H9 (cell line): ENCODE measurements at regions not wholly inside any gene's neighbourhood (a gene's known extent, or its start where the extent isn't known, plus 50 kb on each side); places are given as distances from the start of the nearest gene placed in this dataset.

ENCODE experiments used
- DNase-seq: peaks from one replicate; pipeline ENCODE4 v3.0.0-alpha.2; 2017
- H2AFZ ChIP-seq: one replicate; pipeline ENCODE4 v1.6.1; 2013; ENCODE audit warnings: mild to moderate bottlenecking, low read length, control low read depth, moderate library complexity
- H2AK5ac ChIP-seq: 2 replicates; pipeline ENCODE4 v1.6.1; 2013; ENCODE audit warnings: low read length, control low read depth, mixed read lengths; ENCODE audit not compliant: insufficient read length
- H2BK120ac ChIP-seq: one replicate; pipeline ENCODE4 v1.6.1; 2013; ENCODE audit warnings: low read depth, mild to moderate bottlenecking, low read length, control low read depth, inconsistent platforms; ENCODE audit not compliant: poor library complexity, severe bottlenecking
- H2BK12ac ChIP-seq: 2 replicates; pipeline ENCODE4 v1.6.1; 2013; ENCODE audit warnings: low read length, control low read depth, mixed read lengths, low read depth; ENCODE audit not compliant: insufficient read length
- H2BK15ac ChIP-seq: 2 replicates; pipeline ENCODE4 v1.6.1; 2013; ENCODE audit warnings: low read depth, low read length, control low read depth
- H2BK20ac ChIP-seq: one replicate; pipeline ENCODE4 v1.6.1; 2013; ENCODE audit warnings: low read depth, mild to moderate bottlenecking, low read length, control low read depth, inconsistent platforms; ENCODE audit not compliant: poor library complexity, severe bottlenecking
- H2BK5ac ChIP-seq: 2 replicates; pipeline ENCODE4 v1.6.1; 2013; ENCODE audit warnings: low read length, control low read depth, mixed read lengths; ENCODE audit not compliant: insufficient read length
- H3K14ac ChIP-seq: 2 replicates; pipeline ENCODE4 v1.6.1; 2013; ENCODE audit warnings: low read length, control low read depth; ENCODE audit not compliant: insufficient read depth
- H3K18ac ChIP-seq: 2 replicates; pipeline ENCODE4 v1.6.1; 2013; ENCODE audit warnings: low read depth, mild to moderate bottlenecking, mixed read lengths, low read length, control low read depth; ENCODE audit not compliant: insufficient read length
- H3K23ac ChIP-seq: 2 replicates; pipeline ENCODE4 v1.6.1; 2013; ENCODE audit warnings: low read length, control low read depth, mixed read lengths, low read depth; ENCODE audit not compliant: insufficient read length
- H3K23me2 ChIP-seq: 2 replicates; pipeline ENCODE4 v1.6.1; 2013; ENCODE audit warnings: low read depth, mild to moderate bottlenecking, mixed read lengths, low read length, control low read depth; ENCODE audit not compliant: insufficient read length, poor library complexity, severe bottlenecking
- H3K27ac ChIP-seq: 2 replicates; pipeline ENCODE4 v1.5.1; 2013; ENCODE audit warnings: low read length, control low read depth, mixed read lengths, low read depth; ENCODE audit not compliant: insufficient read length
- H3K27me3 ChIP-seq: 2 replicates; pipeline ENCODE4 v1.6.1; 2013; ENCODE audit warnings: low read length, control low read depth, inconsistent platforms; ENCODE audit not compliant: insufficient read depth
- H3K4ac ChIP-seq: 2 replicates; pipeline ENCODE4 v1.6.1; 2013; ENCODE audit warnings: low read depth, mild to moderate bottlenecking, control low read depth, inconsistent platforms, low read length, moderate library complexity
- H3K4me1 ChIP-seq: 2 replicates; pipeline ENCODE4 v1.6.1; 2013; ENCODE audit warnings: low read length, control low read depth, inconsistent platforms; ENCODE audit not compliant: insufficient read depth
- H3K4me2 ChIP-seq: 2 replicates; pipeline ENCODE4 v1.6.1; 2013; ENCODE audit warnings: low read length, control low read depth, mixed read lengths; ENCODE audit not compliant: insufficient read length, insufficient read depth
- H3K56ac ChIP-seq: 2 replicates; pipeline ENCODE4 v1.6.1; 2013; ENCODE audit warnings: low read depth, mild to moderate bottlenecking, mixed read lengths, low read length, control low read depth; ENCODE audit not compliant: insufficient read length
- H3K79me1 ChIP-seq: 2 replicates; pipeline ENCODE4 v1.6.1; 2013; ENCODE audit warnings: low read depth, mild to moderate bottlenecking, moderate library complexity, low read length, control low read depth, inconsistent platforms; ENCODE audit not compliant: insufficient read depth, poor library complexity, severe bottlenecking
- H3K79me2 ChIP-seq: 2 replicates; pipeline ENCODE4 v1.6.1; 2013; ENCODE audit warnings: low read length, control low read depth, inconsistent platforms; ENCODE audit not compliant: insufficient read depth
- H3K9ac ChIP-seq: 2 replicates; pipeline ENCODE4 v1.6.1; 2013; ENCODE audit warnings: low read length, control low read depth, mixed read lengths; ENCODE audit not compliant: insufficient read length; ENCODE audit errors: extremely low read depth
- H3K9me3 ChIP-seq: one replicate; pipeline ENCODE4 v1.6.1; 2013; ENCODE audit warnings: low read depth, low read length, inconsistent platforms; ENCODE audit not compliant: control insufficient read depth
- H3T11ph ChIP-seq: one replicate; pipeline ENCODE4 v1.6.1; 2013; ENCODE audit warnings: mild to moderate bottlenecking, low read length, control low read depth, inconsistent platforms
- H4K20me1 ChIP-seq: one replicate; pipeline ENCODE4 v1.6.1; 2013; ENCODE audit not compliant: control insufficient read depth, insufficient read length, insufficient read depth
- H4K5ac ChIP-seq: 2 replicates; pipeline ENCODE4 v1.6.1; 2013; ENCODE audit warnings: low read depth, mild to moderate bottlenecking, mixed read lengths, low read length, control low read depth; ENCODE audit not compliant: insufficient read length
- H4K8ac ChIP-seq: replicated peaks from 2 replicates; pipeline ENCODE4 v1.6.1; 2013; ENCODE audit warnings: low read length, control low read depth, mixed read lengths, low read depth; ENCODE audit not compliant: insufficient read length
- H4K91ac ChIP-seq: 2 replicates; pipeline ENCODE4 v1.6.1; 2013; ENCODE audit warnings: low read depth, mild to moderate bottlenecking, moderate library complexity, mixed read lengths, low read length, control low read depth; ENCODE audit not compliant: insufficient read length
- H3K27ac Mint-ChIP-seq, 3 experiments: 2 replicates in 2 of 3; 3 replicates in 1 of 3; pipeline ENCODE4 v1.8.0; 2020 to 2021; ENCODE audit warnings: mixed read lengths in 3 of 3, mild to moderate bottlenecking in 1 of 3, moderate library complexity in 1 of 3
- H3K27me3 Mint-ChIP-seq: 2 replicates; pipeline ENCODE4 v1.8.0; 2021; ENCODE audit warnings: low read depth, mild to moderate bottlenecking, moderate library complexity, mixed read lengths
- H3K36me3 Mint-ChIP-seq, 3 experiments: 2 replicates in 2 of 3; 3 replicates in 1 of 3; pipeline ENCODE4 v1.8.0; 2020 to 2021; ENCODE audit warnings: low read depth in 3 of 3, mixed read lengths in 3 of 3; ENCODE audit not compliant: insufficient read depth in 1 of 3
- H3K4me1 Mint-ChIP-seq, 2 experiments: 2 replicates each; pipeline ENCODE4 v1.8.0; 2020; ENCODE audit warnings: mixed read lengths in 2 of 2
- H3K4me3 Mint-ChIP-seq, 2 experiments: 2 replicates in 1 of 2; 3 replicates in 1 of 2; pipeline ENCODE4 v1.8.0; 2020 to 2021; ENCODE audit warnings: mild to moderate bottlenecking in 2 of 2, mixed read lengths in 2 of 2, moderate library complexity in 1 of 2
- H3K9me3 Mint-ChIP-seq, 2 experiments: 2 replicates in 1 of 2; 3 replicates in 1 of 2; pipeline ENCODE4 v1.8.0; 2020; ENCODE audit warnings: mild to moderate bottlenecking in 2 of 2, mixed read lengths in 2 of 2, moderate library complexity in 1 of 2
- WGBS: extraction: QIAGEN DNeasy Blood & Tissue Kit; methylation state at CpG from one replicate; pipeline ENCODE4 v1.1.7; 2013; ENCODE audit warnings: missing lambda C conversion rate, low lambda C conversion rate, mixed read lengths; ENCODE audit not compliant: insufficient read length; ENCODE audit errors: extremely low coverage; 5-methylcytosine and 5-hydroxymethylcytosine counted together
- TF ChIP-seq, protein P1 (sequence below): fragments of 200-600 bp; sonication (generic); conservative IDR thresholded peaks from 3 replicates; pipeline ENCODE4 v1.8.0; 2021; ENCODE audit warnings: antibody characterized with exemption, mild to moderate bottlenecking

DNA sequence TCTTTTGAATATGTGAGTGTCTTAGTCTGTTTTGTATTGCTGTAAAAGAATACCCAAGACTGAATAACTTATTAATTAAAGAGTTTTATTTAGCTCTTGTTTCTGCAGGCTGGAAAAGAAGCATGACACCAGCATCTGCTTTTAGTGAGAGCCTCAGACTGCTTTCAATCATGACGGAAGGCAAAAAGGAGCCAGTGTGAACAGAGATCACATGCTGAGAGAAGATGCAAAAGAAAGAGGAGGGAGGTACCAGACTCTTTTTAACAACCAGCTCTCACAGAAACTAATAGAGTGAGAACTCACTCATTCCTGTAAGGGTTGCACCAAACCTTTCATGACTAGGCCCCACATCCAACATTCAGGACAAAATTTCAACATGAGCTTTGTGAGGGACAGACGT lies 101.6 kb upstream of the HNMT start:
- no peak overlapping the region for H3K56ac ChIP-seq
- no peak overlapping the region for H2BK15ac ChIP-seq
- H2AK5ac ChIP-seq: no peak overlapping the region
- no peak overlapping the region for H4K5ac ChIP-seq
- no peaks in the 10 kb centered on the region for H3K23me2 ChIP-seq
- H3K4me1 ChIP-seq: peaks cover 2% of the 10 kb centered on the region; the same call in 1 of the 2 replicates
- H2BK12ac ChIP-seq: no peak overlapping the region
- H3K23ac ChIP-seq: no peak overlapping the region
- H4K8ac ChIP-seq: no peak overlapping the region
- DNase-seq: no peak
- H3K27me3 Mint-ChIP-seq: no peaks in the 10 kb centered on the region
- TF ChIP-seq, protein P1, sequence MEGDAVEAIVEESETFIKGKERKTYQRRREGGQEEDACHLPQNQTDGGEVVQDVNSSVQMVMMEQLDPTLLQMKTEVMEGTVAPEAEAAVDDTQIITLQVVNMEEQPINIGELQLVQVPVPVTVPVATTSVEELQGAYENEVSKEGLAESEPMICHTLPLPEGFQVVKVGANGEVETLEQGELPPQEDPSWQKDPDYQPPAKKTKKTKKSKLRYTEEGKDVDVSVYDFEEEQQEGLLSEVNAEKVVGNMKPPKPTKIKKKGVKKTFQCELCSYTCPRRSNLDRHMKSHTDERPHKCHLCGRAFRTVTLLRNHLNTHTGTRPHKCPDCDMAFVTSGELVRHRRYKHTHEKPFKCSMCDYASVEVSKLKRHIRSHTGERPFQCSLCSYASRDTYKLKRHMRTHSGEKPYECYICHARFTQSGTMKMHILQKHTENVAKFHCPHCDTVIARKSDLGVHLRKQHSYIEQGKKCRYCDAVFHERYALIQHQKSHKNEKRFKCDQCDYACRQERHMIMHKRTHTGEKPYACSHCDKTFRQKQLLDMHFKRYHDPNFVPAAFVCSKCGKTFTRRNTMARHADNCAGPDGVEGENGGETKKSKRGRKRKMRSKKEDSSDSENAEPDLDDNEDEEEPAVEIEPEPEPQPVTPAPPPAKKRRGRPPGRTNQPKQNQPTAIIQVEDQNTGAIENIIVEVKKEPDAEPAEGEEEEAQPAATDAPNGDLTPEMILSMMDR: no peak
- no peak overlapping the region for H2BK20ac ChIP-seq
- WGBS: no CpG with 5 or more reads among the region's 2 CpGs
- no peak overlapping the region for H3K9ac ChIP-seq
- no peaks in the 10 kb centered on the region for H3K79me1 ChIP-seq
- no peaks in the 10 kb centered on the region for H3K9me3 ChIP-seq
- no peak overlapping the region for H3K14ac ChIP-seq
- H3K4ac ChIP-seq: no peak overlapping the region
- no peak overlapping the region for H2BK5ac ChIP-seq
- no peaks in the 10 kb centered on the region for H4K20me1 ChIP-seq
- no peaks in the 10 kb centered on the region for H3K9me3 Mint-ChIP-seq
- no peaks in the 10 kb centered on the region for H3K36me3 Mint-ChIP-seq
- no peaks in the 10 kb centered on the region for H3K79me2 ChIP-seq
- no peak overlapping the region for H3K27ac ChIP-seq
- H3K4me2 ChIP-seq: no peak overlapping the region
- H2BK120ac ChIP-seq: no peak overlapping the region
- H3K4me1 Mint-ChIP-seq: peaks cover 21 to 26% of the 10 kb centered on the region in 2 experiments
- H3T11ph ChIP-seq: no peak overlapping the region
- H4K91ac ChIP-seq: no peak overlapping the region
- H3K18ac ChIP-seq: no peak overlapping the region
- H3K27ac Mint-ChIP-seq: no peak overlapping the region
- no peaks in the 10 kb centered on the region for H3K27me3 ChIP-seq
- no peak overlapping the region for H2AFZ ChIP-seq
- no peak overlapping the region for H3K4me3 Mint-ChIP-seq
